ENCODE measurements at regions not wholly inside any gene's neighbourhood (a gene's known extent, or its start where the extent isn't known, plus 50 kb on each side); places are given as distances from the start of the nearest gene placed in this dataset.
"Not testable (repeated sequence)": the region's sequence is repeated elsewhere in the genome, so short reads cannot be mapped to it uniquely, and the experiment has no call there.

DNA sequence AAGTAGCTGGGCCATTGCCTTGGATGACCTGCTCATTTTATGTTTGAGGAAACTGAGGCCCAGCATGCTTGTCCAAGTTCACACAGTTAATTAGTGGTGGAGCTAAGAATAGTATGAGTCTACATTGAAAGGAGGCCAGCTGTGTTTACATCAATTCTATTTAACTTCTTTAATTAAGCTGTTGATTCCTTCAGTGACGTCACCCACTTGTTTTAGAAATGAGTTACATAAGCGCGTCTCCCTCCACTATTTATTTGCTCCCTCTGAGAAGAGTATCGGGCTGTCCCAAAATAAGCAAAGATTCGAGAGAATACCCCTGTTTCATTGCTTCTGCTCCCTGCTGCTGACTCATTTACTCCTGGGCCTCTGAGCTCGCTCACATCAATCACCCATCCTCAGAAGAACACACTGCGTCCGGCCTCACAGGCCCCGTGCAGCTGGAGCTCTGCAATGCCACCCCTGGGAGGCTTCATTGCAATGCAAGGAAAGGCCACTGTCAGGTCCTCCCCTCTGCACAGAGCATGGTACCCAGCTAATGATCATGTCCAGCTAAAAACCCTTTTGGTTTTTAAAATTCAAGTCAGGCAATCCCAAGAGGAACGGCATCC, 74.8 kb upstream of the BMP2 start:
- no peak for DNase-seq

DNA sequence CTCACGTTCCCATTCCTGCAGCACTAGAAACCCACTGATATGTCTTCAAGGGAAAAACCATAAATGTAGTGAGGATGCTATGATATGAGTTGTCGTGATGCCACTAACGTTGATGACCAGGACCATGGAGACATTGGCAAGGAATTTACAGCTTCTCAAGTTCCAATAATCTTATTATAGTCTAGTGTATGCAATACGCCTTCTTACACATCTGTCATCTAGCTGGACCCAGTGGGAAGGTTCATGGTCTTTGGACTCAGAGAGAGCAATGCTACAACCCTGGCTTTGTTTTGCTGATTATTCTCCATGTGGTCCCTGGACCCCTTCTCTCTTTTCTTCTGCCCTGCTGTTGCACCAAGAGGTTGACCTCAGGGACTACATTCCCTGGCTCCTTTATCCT, 76.0 kb upstream of the BMP2 start:
- DNase-seq: no peak

- DNase-seq: no peak
These were observed 78.0 kb upstream of the BMP2 start for GRCh38 chr20:6689339-6689973.

- DNase-seq: no peak
These were observed 81.3 kb upstream of the BMP2 start for GRCh38 chr20:6686171-6686570.

DNA sequence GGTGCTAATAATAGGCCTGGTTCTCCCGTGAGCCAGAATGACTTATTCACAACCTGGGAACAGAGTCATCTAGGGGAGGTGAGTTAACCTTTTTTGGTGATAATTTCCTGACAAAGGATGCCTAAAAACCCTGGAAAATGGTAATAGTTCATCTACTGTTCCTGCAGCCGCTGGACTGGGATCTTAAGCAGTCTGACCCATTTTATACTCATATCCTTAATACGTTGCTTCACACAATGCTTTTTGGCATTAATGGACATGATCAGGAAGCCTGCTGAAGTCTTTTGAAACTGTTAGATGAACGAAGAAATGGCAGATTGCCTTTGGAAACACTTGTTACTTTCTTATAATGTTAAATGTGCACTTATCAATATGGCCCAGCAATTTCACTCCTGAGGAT, 81.9 kb upstream of the BMP2 start:
- DNase-seq: no peak

DNA sequence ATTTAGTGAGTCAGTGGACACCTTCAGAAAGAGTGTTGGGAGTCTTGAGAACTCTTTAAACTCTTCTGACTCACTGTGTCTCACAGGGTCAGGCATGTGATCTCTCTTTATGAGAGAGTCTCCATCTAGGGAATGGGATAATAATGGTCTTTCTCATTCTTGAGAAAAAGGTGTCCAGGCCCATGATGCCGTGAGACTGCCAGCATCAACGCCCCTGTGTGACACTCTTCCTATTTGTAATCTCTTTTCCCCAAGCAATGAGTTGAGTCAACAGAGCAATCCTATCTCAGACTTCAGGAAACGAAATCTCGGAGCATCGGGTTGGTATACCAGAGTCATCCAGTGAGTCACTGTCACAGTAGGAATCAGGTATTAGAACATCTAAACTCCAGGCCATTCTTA, 82.3 kb upstream of the BMP2 start:
- no peak for DNase-seq

GRCh38 chr20:6683021-6683977, 84.2 kb upstream of the BMP2 start:
- no peak for DNase-seq

DNA sequence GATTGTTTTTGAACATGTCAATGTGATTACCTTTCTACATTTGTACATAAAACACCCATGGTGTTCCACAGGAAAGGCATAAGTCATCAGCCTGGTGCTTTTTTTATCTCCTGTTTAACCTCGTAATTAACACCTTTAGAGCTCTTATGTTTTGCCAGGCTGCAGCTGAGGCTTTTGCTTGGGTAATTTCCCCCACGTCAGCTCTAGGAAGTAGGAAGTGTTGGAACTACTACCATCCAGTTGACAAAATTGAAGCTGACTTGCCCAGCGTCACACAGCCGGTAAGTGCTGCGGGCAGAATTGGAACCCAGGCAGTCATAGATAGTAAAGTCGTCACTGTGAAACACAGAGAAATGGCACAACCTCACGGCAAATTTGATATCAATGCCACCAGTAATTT, 86.6 kb upstream of the BMP2 start:
- peak; percentile 14 to 77 for DNase-seq

DNA sequence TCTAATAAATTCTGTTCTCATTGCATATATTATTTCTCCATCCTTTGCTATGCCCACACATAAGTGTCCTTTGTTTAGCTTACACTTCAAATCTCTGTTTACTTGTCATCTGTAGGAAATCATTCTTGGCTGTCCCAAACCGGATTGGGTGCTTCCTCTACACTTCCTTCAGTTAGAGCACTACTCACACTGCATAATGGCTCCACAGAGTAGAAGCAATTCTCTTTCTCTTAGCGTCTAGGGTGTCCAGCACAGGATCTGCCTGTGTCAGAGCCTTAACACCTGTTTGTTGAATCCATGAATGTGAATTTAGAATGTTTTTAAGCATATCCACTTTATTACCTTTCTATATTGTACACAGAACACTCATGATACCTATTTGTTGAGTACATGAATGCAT, 87.0 kb upstream of the BMP2 start:
- DNase-seq: peak in 1 of 2 experiments; percentile 61

DNA sequence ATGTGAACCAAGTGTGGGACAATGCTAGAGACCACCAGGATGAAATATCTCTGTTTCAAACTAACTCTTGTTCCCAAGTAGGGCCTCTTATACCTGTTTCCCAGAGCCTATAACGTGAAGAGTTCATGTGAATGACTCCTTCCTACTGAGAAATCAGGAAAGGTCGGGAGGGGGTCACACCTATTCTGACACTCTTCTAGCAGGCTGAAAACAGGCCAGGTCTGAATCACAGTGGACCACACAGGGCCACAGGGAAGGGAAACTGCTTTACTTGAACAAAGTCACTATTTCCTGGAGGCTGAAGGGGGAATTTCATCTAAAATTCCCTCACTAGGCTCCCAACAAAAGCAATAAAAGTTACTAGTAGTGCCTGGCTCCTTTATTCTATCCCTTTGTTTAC, 88.4 kb upstream of the BMP2 start:
- no peak for DNase-seq

DNA sequence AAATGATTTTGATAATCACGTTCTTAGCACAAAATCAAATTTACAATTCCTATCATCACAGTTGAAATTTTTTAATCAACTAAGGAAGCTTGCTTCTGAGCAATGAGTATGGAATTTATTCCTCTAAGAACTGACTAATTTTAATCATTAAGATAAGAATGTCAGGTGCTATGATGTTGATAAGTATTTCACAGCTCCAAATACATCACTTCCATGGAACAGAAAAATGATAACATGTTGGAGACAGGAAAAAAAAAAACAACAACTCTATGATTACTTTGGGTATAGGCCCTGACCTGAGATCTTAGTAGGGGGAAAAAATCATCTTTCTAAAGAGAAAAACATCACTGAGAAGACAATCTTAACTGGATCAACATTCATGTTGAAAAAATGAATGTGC, 89.4 kb upstream of the BMP2 start:
- DNase-seq: no peak

DNA sequence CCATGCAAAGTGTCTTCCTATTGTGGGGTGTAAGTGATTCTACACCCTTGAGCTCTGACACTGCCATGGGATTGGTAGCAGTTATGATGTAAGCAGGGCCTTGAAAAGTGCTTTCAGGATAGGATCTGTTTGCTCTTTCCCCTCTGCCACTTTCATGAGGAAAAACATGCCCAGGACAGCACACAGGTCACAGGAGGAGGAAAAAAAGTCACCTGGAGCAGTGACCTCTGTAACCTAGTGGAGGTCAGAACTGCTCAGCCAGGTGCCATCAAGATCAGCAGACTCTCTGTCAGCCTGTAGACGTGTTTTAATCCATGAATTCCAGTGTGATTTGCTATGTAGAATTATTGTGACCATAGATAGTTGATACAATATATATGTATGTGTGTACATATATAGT, 92.7 kb upstream of the BMP2 start:
- no peak for DNase-seq

- no peak for DNase-seq
These were observed 94.4 kb upstream of the BMP2 start for GRCh38 chr20:6673071-6673470.

DNA sequence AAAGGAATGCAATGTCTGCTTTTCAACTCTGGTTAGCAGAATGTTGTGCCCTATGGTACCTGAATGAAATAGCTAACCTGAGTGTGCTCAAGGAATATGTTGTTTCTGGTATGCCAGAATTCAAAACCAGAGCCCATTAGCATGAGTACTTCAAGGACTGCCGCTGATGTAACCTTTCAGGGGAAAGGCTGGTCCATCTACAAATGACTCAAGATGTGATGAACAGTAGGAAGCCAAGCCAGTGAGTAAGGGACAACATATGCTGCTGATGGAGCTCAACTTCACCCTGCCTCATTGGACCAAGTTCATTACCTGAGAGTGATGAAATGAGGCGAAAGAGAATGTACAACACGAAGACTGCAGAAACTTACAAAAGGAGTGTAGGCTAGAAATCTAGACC, 95.7 kb upstream of the BMP2 start:
- no peak for DNase-seq

- DNase-seq: no peak
These were observed 98.9 kb upstream of the BMP2 start for GRCh38 chr20:6668546-6668945.

- no peak for DNase-seq
These were observed 101.7 kb upstream of the BMP2 start for GRCh38 chr20:6665621-6666355.

GRCh38 chr20:6665161-6665560, 102.3 kb upstream of the BMP2 start:
- DNase-seq: no peak

- no peak for DNase-seq
These were observed 102.9 kb upstream of the BMP2 start for GRCh38 chr20:6664574-6664973.

GRCh38 chr20:6663751-6664388, 103.6 kb upstream of the BMP2 start:
- DNase-seq: no peak

DNA sequence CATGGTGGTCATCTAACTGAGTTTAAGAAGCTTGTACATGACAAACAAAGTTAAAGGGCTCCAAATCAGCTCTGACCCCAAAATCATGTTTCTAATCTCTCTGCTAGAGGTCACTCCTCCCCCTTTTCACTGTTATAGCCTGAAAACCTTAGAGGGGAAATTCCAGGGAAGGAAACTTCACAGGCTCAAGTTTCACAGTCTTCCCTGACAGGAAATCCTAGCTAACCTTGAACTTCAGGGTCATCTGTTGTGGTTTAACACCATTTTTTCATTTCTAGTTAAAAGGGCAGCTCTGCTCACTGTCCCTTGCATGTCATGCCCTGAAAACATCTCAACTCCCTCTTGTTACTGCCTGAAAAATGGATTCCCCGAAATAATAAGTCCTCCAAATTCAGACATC, 104.4 kb upstream of the BMP2 start:
- no peak for DNase-seq

GRCh38 chr20:6662309-6662708, 105.2 kb upstream of the BMP2 start:
- no peak for DNase-seq

- no peak for DNase-seq
These were observed 107.0 kb upstream of the BMP2 start for GRCh38 chr20:6660441-6660840.

DNA sequence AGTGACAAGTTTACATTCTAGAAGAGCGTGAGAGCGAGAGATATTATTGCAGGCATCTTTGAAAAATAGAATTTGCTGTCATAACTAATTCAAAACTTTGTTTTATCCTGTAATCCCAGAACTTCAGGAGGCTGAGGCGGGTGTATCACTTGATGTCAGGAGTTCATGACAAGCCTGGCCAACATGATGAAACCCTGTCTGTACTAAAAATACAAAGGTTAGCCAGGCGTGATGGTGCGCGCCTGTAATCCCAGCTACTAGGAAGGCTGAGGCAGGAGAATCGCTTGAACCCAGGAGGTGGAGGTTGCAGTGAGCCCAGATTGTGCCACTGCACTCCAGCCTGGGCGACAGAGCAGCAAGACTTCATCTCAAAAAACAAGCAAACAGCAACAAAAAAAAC, 108.6 kb upstream of the BMP2 start:
- not testable (repeated sequence) for DNase-seq
